ENCODE measurements at regions not wholly inside any gene's neighbourhood (a gene's known extent, or its start where the extent isn't known, plus 50 kb on each side); places are given as distances from the start of the nearest gene placed in this dataset.

DNA sequence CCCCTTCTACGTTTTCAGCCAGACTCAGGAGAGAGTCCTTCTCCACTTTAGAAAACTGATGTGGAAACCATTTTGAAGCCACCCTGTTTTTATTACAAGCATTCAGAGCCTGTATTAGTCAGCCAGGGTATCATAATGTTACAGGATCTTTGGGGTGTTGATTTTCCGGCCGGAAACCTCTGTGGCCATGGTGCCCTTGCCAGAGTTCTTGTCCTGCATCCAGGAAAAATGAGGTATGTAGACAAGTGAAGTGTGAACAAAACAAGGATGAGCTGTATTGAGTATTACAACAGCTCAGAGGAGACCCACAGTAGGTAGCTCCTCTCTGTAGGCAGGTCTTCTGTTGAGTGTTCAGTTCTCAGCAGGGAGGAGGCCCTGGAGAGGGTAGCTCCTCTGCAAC lies 241.0 kb upstream of the COPS8 start:
- Histone ChIP-seq H3K9ac (ENCODE audit: low read length) (no peak overlapping the region), H3K36me3 (replicated peaks; ENCODE audit: insufficient read depth, low read length) (no peaks in the 10 kb centered on the region), H2AFZ (ENCODE audit: low read length) (no peak overlapping the region), H3K9me3 (replicated peaks; ENCODE audit: insufficient read depth, low read length) (no peaks in the 10 kb centered on the region), H3K79me2 (ENCODE audit: low read length) (no peaks in the 10 kb centered on the region), H3K4me3 (ENCODE audit: low read length) (no peak overlapping the region), H3K4me2 (ENCODE audit: low read depth, low read length) (no peak overlapping the region), H3K4me1 (ENCODE audit: low read length) (no peaks in the 10 kb centered on the region), H3K9me2 (replicated peaks; ENCODE audit: insufficient read depth, low read length) (no peaks in the 10 kb centered on the region), H3F3A (ENCODE audit: insufficient read depth, low read length) (no peaks in the 10 kb centered on the region), H4K20me1 (ENCODE audit: insufficient read depth, low read length) (no peaks in the 10 kb centered on the region), H3K27ac (ENCODE audit: low read length) (no peak overlapping the region), H3K27me3 (replicated peaks; ENCODE audit: insufficient read depth, low read length) (no peaks in the 10 kb centered on the region)
- TF ChIP-seq, protein P1, sequence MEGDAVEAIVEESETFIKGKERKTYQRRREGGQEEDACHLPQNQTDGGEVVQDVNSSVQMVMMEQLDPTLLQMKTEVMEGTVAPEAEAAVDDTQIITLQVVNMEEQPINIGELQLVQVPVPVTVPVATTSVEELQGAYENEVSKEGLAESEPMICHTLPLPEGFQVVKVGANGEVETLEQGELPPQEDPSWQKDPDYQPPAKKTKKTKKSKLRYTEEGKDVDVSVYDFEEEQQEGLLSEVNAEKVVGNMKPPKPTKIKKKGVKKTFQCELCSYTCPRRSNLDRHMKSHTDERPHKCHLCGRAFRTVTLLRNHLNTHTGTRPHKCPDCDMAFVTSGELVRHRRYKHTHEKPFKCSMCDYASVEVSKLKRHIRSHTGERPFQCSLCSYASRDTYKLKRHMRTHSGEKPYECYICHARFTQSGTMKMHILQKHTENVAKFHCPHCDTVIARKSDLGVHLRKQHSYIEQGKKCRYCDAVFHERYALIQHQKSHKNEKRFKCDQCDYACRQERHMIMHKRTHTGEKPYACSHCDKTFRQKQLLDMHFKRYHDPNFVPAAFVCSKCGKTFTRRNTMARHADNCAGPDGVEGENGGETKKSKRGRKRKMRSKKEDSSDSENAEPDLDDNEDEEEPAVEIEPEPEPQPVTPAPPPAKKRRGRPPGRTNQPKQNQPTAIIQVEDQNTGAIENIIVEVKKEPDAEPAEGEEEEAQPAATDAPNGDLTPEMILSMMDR (IDR thresholded peaks at IDR 0.05; ENCODE audit: low read length), result no peak
- TF ChIP-seq EZH2phosphoT487 (IDR thresholded peaks at IDR 0.05; ENCODE audit: low read length) (no peak), EZH2 (optimal IDR thresholded peaks at IDR 0.05; ENCODE audit: low read depth, low read length) (no peak)
- no peak for DNase-seq

DNA sequence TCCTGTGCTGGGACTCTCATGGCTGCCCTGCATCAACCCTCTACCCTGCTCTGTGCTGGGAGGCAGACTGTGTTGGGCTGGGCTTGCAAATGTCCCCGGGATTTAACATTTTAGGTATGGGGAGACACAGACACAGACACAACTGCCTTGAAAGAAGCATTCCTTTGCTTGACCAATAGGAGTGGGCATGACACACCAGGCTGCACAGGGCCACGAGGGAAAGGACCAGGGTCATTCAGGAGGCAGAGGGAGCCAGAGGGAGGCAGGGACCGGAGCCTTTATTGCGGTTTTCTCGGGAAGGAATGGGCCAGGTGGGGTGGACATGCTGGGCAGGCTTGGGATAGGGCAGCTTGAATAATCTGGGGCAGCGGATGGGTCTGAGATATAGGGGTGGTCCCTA lies 238.7 kb upstream of the COPS8 start:
- Histone ChIP-seq H4K20me1 (ENCODE audit: insufficient read depth, low read length) (no peaks in the 10 kb centered on the region), H3K4me2 (ENCODE audit: low read depth, low read length) (no peak overlapping the region), H3F3A (ENCODE audit: insufficient read depth, low read length) (no peaks in the 10 kb centered on the region), H3K9me2 (replicated peaks; ENCODE audit: insufficient read depth, low read length) (no peaks in the 10 kb centered on the region), H3K79me2 (ENCODE audit: low read length) (no peaks in the 10 kb centered on the region), H3K27ac (ENCODE audit: low read length) (no peak overlapping the region), H3K9me3 (replicated peaks; ENCODE audit: insufficient read depth, low read length) (no peaks in the 10 kb centered on the region), H3K27me3 (replicated peaks; ENCODE audit: insufficient read depth, low read length) (no peaks in the 10 kb centered on the region), H3K4me3 (ENCODE audit: low read length) (no peak overlapping the region), H3K4me1 (ENCODE audit: low read length) (no peaks in the 10 kb centered on the region), H2AFZ (ENCODE audit: low read length) (no peak overlapping the region), H3K36me3 (replicated peaks; ENCODE audit: insufficient read depth, low read length) (no peaks in the 10 kb centered on the region), H3K9ac (ENCODE audit: low read length) (no peak overlapping the region)
- TF ChIP-seq, protein P1 (IDR thresholded peaks at IDR 0.05; ENCODE audit: low read length), result no peak
- no peak for TF ChIP-seq EZH2phosphoT487 (IDR thresholded peaks at IDR 0.05; ENCODE audit: low read length)
- no peak for TF ChIP-seq EZH2 (optimal IDR thresholded peaks at IDR 0.05; ENCODE audit: low read depth, low read length)
- no peak for DNase-seq

DNA sequence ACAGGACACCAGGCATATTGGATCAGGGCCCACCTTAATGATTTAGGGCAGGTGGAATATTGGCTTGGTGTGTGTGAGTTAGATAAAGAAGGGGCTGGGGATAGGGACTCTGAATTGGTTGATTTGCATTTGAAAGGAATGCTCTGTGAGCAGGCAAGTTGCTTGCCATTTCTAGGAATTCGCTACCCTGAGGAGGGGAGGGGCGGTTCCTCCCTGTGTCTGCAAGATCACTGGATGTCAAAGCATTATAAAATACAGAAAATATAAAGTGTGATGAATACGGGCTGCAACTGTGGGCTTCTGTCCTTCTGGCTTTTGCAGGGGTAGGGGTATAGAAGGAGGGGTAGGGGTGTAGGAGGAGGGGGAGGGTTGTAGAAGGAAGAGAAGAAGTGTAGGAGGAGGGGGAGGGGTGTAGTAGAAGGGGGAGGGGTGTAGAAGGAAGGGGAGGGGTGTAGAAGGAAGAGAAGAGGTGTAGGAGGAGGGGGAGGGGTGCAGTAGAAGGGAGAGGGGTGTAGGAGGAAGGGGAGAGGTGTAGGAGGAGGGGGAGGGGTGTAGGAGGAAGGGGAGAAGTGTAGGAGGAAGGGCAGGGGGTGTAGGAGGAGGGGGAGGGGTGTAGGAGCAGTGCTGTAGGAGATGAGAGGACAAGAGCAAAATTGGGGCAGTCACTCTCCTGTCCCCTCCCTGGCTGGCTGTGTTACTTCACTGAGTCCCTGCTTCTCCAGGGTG lies 238.0 kb upstream of the COPS8 start:
- no peak overlapping the region for H3K4me2 ChIP-seq (ENCODE audit: low read depth, low read length)
- no peak for DNase-seq

More for the DNA sequence above, 238.0 kb upstream of the COPS8 start:
- no peaks in the 10 kb centered on the region for H3K36me3 ChIP-seq (replicated peaks; ENCODE audit: insufficient read depth, low read length)
- H3F3A ChIP-seq (ENCODE audit: insufficient read depth, low read length), result no peaks in the 10 kb centered on the region
- H3K9me3 ChIP-seq (replicated peaks; ENCODE audit: insufficient read depth, low read length), result no peaks in the 10 kb centered on the region
- H3K27ac ChIP-seq (ENCODE audit: low read length), result no peak overlapping the region
- H3K4me3 ChIP-seq (ENCODE audit: low read length), result no peak overlapping the region
- no peaks in the 10 kb centered on the region for H3K4me1 ChIP-seq (ENCODE audit: low read length)
- no peaks in the 10 kb centered on the region for H4K20me1 ChIP-seq (ENCODE audit: insufficient read depth, low read length)
- H3K79me2 ChIP-seq (ENCODE audit: low read length), result no peaks in the 10 kb centered on the region
- H3K9me2 ChIP-seq (replicated peaks; ENCODE audit: insufficient read depth, low read length), result no peaks in the 10 kb centered on the region
- TF ChIP-seq EZH2 (optimal IDR thresholded peaks at IDR 0.05; ENCODE audit: low read depth, low read length) (no peak), EZH2phosphoT487 (IDR thresholded peaks at IDR 0.05; ENCODE audit: low read length) (no peak)
- TF ChIP-seq, protein P1 (IDR thresholded peaks at IDR 0.05; ENCODE audit: low read length), result no peak
- no peak overlapping the region for H2AFZ ChIP-seq (ENCODE audit: low read length)
- no peaks in the 10 kb centered on the region for H3K27me3 ChIP-seq (replicated peaks; ENCODE audit: insufficient read depth, low read length)
- H3K9ac ChIP-seq (ENCODE audit: low read length), result no peak overlapping the region
